ENCODE measurements at regions not wholly inside any gene's neighbourhood (a gene's known extent, or its start where the extent isn't known, plus 50 kb on each side); places are given as distances from the start of the nearest gene placed in this dataset.
"Not testable (repeated sequence)": the region's sequence is repeated elsewhere in the genome, so short reads cannot be mapped to it uniquely, and the experiment has no call there.

DNA sequence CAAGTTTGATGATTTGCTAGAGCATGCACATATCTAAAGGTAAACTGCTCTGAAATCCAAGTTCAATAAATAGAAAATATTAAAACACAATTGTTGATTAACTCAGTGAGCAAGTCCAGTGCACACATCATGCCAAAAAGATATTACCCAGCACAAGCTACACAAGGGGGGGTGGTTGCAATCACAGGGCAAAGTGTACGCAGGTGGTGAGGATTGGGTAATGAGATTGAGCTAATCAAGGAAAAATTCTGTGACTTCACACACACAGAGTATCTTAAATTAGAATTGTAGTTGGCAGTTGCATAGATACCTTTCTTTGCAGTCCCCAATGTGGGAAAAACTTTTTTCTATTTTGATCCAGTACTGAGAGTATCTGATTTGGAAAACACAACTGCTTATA, 156.1 kb upstream of the NTRK2 start:
- DNase-seq: no peak

DNA sequence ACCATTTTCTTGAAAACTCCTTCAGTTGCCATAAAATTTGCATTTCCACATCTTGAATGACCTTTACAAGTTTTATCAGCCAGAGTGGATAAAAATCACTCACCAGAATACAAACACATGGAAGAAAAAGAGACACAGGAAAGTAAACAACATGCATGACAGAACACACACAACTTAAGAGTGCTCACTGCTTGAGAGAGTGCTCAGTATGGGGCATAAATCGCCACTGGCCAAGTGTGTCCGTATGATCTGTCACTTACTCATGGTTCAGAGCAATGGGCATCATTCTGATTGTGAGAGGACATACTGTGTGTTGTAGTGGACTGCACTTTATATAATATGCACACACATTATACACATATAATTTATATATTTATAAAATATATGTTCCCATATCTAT, 155.6 kb upstream of the NTRK2 start:
- DNase-seq: no peak

DNA sequence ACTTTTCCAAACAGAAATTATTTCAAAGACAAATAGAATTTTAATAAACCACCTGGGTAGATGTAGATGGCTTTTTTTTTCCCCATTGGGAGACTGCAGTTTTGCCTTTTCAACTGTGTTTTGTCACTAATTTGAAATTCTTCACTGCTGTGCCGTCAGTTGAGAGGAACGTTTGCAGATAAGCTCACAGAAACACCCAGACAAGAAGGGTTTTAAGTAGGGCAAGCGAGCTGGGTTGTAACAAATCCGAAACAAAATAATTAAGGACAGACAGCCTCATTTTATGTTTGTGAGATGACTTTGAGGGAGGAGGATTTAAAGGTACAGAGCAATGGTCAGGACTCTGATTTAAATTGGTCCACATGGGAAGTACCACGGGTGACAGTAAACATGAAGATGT, 155.1 kb upstream of the NTRK2 start:
- DNase-seq: no peak

DNA sequence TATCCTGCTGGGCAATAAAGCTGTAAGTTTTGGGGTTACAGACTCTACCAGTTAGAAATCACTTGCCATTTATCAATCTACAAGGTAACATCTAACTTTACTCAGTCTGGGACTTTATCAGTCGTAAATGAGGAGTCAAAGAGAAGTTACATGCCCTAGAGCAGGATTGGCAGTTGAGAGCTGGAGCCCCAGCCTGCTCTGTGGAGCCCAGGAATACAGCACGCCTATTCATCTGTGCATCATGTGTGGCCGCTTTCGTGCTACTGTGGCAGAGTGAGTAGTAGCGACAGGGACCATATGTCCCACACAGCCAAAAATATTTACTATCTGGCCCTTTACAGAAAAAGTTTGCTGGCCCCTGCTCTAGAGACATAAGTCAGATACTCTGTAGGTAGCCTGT, 152.5 kb upstream of the NTRK2 start:
- DNase-seq: no peak

DNA sequence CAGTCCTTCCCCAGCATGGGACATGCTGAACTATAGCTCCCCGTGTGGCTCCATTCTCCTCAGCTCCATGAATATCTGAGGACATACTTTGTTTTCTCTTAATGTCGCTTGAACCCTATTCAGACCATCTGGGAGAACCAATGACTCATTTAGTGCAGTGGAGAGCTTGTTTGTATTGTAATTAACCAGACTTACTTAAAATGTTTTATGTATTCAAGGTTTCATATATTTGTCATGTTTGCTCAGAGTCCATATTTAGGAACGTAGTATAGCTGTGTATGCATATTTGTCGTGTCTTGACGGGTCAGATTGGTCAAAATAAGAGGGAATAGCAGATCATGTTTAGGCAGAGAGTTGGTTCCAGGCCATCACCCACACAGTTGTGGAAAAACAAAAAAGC, 150.1 kb upstream of the NTRK2 start:
- DNase-seq: no peak

DNA sequence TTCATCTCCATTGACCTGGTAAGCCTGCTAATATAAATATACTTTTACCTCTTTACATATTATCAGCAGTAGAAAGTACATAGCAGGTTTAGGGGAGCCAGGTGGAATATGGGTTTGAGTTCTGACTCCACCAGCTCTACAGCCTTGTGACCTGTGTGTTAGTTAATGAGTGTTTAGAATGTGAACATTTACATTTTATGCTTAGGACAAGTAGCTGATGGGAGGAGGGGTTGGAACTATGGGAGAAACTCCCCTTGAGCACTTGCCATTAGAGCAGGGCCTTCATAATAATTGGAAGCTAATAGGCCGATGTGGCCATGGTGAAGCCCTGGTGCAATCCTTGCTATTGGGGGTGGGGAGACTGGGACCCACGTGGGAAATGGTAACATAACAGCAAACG, 148.3 kb upstream of the NTRK2 start:
- DNase-seq: no peak

DNA sequence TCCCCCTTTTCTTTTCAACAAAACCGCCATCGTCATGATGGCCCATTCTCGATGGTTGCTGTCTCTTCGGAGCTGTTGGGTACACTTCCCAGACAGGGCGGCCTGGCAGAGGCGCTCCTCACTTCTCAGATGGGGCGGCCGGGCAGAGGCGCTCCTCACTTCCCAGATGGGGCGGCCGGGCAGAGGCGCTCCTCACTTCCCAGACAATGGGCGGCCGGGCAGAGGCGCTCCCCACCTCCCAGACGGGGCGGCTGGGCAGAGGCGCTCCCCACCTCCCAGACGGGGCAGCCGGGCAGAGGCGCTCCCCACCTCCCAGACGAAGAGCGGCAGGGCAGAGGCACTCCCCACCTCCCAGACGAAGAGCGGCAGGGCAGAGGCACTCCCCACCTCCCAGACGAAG, 143.3 kb upstream of the NTRK2 start:
- DNase-seq: not testable (repeated sequence)

DNA sequence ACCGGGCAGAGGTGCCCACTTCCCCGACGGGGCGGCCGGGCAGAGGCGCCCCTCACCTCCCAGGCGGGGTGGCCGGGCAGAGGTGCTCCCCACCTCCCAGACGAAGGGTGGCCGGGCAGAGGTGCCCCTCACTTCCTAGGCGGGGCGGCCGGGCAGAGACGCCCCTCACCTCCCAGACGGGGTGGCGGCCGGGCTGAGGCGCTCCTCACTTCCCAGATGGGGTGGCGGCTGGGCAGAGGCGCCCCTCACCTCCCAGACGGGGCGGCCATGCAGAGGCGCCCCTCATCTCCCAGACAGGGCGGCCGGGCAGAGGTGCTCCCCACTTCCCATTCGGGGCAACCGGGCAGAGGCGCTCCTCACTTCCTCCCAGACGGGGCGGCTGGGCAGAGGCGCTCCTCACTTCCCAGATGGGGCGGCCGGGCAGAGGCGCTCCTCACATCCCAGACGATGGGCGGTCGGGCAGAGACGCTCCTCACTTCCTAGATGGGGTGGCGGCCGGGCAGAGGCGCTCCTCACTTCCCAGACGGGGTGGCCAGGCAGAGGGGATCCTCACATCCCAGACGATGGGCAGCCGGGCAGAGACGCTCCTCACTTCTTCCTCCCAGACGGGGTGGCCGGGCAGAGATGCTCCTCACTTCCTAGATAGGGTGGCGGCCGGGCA, 142.3 kb upstream of the NTRK2 start:
- not testable (repeated sequence) for DNase-seq

DNA sequence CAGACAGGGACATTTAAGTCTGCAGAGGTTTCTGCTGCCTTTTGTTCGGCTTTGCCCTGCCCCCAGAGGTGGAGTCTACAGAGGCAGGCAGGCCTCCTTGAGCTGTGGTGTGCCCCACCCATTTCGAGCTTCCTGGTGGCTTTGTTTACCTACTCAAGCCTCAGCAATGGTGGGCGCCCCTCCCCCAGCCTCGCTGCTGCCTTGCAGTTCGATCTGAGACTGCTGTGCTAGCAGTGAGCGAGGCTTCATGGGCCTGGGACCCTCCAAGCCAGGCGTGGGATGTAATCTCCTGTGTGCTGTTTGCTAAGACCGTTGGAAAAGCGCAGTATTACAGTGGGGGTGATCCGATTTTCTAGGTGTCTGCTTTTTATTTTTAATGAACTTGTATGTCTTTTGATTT, 133.6 kb upstream of the NTRK2 start:
- not testable (repeated sequence) for DNase-seq

DNA sequence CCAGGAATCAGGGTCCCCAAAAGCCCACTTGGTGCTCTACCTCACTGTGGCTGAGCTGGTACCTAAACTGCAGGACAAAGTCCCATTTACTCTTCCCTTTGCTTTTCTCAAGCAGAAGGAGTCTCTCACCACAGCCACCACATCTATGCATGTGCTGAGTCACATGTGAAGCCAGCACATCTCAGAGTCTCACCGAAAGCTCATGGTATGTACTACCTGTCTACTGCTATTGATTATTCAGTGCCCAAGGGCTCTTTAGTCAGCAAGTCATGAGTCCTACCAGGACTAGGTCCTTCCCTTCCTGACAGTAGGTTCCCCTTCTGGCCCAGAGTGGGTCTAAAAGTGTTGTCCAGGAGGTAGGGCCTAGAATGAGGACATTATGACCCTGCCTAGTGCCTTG, 130.7 kb upstream of the NTRK2 start:
- no peak for DNase-seq

DNA sequence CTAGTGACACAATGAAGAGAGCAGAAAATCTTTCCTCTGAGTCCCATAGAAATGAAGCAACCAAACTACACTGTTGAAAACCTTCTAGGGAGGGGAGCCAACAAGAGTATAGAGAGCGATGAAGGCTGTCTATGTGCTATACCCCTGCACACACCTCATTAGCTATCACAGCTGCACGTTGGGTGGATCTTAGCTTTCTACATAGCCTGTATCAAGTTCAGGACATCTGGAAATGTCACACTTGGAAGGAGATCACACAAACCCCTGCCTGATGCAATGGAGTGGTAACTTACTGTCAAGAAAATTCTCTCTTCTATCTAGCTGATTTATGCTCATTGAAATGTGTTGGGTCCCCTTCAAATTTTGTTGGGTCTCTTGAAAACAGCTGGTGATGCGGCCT, 127.0 kb upstream of the NTRK2 start:
- no peak for DNase-seq

DNA sequence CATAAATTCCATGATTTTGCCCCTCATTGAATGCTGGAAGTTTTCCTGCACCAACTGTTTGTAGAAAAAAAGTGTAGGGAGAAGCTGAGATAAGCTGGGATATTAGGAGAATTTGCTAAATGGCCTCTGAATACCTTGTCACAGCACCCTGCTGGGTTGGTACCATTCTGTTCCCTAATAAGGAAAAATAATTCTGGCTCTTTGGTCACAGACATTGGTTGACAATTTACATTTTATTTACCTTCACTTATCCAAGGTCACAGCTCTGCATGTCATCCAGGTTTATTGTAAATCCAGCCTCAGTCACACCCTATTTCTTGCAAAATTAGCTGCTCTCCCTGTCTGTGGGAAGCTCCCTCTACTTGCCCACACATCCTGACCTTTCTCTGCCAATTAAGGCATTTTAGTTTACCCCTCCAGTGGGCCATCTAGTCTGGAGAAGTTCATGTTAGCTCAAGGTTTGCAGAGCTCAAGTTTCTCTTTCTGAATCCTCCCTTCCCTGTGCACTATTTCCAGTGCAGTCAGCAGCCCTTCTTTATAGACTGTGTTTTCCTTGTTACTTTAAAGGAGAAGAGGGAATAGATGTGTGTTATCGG, 115.4 kb upstream of the NTRK2 start:
- no peak for DNase-seq

DNA sequence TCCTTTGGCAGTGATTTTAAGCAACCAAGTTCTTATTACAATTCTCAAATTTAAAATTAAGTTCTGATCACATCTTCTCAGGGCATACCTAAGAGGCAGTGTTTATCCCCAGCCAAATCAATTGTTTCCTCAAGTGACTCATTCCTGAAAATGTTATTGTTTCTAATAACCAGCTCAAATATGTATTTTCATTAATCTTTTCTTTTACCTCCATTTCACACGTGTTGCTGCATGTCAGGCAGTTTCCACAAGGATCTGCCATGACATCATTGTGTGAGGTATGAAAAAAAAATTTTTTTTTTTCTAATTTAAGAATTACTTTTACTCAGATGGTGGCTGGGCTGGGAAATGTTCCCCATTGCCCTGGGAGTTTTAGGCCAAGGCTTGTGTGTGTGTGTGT, 113.0 kb upstream of the NTRK2 start:
- DNase-seq: no peak

DNA sequence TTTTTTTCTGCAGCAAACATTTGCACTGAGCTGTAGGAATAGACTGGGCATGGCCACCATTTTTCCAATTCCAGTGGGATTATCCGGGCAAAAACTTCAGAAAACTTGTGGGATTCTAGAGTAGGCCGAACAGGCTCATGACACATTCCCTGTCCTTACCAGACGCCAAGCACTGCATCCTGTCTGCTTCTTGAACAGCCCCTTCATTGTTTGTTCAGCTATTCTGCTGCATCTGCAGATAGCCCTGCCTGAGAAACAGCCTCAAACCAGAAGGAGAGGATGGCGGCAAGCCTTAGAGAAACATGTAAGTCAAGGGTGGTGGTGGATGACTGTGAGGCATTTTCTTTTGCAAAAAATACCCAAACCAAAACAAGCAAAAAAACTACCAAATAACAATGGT, 111.8 kb upstream of the NTRK2 start:
- DNase-seq: no peak

DNA sequence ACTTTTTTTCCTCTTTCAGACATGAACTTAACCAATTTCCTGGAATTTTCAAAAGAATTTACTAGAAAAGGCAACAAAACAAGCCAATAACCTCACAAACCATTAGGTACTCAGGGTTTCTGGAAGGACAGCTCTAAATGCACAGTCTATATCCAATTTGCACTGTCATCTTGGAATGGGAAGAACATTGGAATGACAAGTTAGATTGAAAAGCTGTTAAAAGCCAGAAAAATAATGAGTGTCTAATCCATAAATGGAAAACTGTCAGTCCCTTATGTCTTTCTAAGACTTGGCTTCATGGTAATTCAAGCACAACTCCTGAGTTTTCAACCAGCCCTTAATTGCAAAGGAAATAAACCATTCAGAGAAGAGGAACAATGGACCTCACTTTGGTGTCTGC, 105.8 kb upstream of the NTRK2 start:
- no peak for DNase-seq

DNA sequence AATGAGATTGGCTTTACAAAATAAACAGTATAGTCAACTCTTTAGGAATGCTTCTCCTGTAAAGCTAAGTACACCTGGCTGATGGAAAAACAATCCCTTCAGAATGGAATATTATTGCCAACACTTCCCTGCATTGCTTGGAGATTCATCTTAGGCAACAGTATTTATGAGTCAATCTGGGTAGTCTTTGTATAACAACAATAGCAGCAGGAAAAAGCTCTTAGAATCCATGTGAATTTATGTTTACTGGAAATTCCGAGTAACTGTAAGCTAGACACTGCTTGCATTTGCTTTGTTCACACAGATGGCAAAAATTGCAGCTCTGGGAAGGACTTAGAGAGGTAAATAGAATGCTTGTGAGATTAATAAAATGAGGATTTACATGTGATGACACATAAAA, 101.7 kb upstream of the NTRK2 start:
- DNase-seq: no peak

DNA sequence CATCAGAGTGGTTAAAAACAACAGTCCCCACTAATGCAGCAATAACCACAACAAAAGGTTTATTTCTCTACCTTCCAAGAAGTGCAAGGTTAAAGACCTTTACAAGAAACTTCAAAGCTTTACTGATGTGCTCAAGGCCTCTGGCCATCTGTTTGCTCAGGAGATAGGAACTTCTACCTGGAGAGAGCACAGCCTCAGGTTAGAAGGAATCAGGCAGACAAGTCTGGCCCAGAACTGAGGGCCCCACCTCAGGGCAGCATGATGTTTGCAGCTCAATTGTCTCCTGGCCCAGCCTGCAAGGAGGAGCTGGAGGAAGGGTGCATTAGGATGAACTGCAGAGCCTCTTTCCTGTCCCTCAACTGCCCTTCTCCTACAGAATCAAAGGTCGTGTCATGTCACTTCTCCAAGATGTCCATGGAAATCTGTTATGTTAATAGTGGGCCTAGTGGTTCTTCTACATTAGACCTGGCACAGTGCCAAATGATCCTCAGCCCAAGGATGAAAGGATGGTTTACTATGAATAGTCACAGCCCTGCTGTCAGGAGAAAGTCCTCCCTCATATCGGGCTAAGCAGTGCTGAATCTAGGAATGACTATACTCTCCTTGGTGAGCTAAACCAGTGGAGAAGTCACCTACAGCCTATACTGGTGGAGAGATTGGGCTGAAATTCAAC, 98.9 kb upstream of the NTRK2 start:
- DNase-seq: no peak

DNA sequence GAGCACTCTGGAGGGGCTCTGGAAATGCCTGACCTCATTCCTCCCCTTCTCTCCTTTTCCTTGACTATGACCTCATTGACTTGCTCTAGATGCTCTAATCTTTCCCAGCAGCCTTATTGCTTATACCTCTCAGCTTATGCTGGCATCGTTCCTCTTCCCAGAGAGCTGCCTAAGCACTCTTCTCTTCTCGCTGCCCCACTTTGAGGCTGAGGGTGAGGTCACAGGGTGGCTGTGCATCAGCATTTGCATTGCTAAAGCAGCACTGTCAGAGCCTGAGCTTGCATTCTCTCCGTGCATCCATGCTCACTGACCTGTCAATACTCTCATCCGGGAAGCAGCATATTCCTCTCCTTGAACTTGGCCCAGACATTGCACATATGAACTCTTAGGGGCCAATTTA, 96.4 kb upstream of the NTRK2 start:
- no peak for DNase-seq

DNA sequence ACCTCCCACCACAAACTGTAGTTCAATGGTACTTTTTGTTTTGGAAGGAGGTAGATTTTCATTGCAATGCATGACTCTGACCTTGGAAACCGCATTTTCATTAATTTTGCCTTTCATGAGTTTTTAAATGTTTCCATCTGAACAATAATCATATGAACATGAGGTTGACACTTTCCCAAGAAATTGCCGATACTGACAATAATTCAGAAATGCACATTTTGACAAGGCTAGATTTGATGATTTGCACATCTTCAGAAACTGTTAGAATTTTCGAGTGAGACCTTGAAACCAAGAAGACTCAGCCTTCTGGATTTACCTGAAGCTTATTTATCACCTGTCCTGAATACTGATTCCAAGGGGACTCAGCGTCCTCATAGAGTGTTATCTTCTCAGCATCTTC, 93.8 kb upstream of the NTRK2 start:
- DNase-seq: no peak

DNA sequence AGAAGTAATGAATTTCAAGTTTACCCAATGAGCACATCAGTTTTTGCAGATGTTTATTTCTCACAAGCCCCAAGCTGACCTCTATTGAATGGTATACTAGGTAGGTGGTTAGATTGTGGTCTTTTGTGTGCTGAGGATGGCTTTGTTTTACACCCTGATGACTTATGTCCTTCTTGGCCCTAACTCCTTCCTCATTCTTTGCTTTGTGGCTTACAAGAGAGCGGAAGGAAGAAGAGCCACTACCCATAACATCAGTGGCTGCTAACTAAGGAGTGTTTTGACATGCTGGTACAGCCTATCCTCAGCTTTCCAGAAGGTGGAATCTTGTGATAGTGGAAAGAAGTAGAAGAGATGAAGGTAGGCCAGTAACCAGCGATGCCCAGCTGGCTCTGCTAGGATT, 85.7 kb upstream of the NTRK2 start:
- no peak for DNase-seq

DNA sequence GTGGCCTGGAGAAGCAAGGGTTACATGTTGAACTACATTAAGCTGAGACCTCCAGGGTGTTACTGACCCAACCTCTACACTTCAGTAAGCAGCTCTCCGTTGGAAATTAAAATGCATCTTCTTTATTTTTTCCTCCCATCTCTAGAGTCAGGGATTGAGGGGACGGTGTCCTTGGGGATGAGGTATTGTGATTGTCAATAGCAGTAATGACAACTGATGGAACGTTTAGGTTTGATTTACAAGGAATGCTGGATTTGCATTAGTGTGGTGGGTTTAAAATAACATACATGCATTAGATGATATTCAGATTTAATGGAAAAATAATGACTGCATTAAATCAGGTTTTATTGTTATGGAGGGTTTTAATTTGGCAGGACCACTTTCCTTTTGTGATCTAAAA, 82.9 kb upstream of the NTRK2 start:
- DNase-seq: no peak

DNA sequence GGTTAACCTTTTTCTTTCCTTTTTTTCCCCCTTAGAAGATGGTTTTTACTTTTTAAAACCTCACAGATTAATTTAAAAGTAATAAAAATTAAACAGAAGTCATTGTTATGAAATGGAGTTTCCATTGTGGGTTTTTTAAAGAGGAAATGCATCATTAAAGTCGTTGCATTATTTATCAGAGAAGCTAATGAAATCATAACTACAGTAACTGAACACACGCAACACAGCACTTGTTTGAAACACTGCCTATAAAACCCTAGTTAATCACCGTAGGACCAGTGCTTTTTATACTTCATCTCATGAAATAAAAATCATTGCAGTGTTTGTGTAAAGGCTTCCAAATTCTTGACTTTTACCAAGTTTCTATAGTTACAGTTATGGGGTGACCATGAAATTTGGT, 82.4 kb upstream of the NTRK2 start:
- DNase-seq: no peak

DNA sequence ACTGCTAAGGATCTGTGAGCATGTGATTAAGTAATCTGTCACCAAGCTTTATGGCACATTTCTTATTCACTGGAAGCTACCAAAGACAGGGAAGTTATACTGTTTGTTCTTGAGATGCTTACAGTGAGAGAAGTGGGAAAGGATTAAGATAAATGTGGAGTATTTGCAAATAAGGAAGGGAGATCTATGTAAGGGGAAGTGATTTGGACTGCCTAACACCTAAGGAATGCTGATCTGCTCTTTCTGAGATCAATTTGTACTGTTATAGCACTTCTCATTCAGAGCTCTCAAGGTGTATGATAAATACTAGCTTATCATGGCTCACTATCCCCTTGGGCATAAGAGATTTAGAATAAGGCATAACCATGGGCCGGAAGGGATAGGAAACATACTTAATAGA, 80.0 kb upstream of the NTRK2 start:
- no peak for DNase-seq

DNA sequence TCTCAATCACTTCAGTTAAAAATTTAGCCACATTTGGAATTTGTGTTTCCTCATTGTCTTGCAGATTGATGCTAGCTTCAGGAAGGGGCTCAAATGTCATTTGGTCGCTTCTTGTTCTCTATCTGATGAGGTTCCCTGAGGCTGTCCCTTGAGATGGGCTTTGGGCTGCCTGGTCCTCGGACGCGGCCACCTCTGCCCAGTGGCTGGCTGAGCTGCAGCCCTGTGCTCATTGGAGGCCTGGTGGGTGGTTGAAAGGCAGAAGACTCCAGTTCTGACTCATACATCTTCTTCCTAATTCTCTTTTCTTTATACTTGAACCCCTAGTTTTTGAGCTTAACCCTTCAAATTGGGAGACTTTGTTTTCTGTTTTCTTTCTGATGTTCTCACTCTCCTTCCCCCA, 78.8 kb upstream of the NTRK2 start:
- DNase-seq: no peak

DNA sequence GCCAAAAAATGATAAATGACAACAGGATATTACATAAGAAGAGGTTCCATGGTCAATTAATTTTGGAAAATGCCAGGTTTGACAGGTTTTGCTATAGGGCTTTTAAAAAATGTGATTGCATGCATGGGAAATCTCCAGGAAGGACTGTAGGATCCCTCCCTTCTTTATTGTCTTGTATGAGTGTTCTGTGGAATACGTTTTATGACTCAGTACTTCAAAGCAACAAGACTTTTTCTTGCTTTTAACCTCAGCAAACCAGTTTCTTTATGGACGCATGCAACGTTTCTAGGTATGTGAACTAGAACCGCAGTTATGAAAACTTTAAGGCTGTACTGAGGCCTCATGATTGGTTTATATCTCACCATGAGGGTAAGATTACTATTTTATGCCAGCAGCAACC, 76.6 kb upstream of the NTRK2 start:
- no peak for DNase-seq
